Hepatocyte (in vitro differentiated cells): ENCODE measurements at regions not wholly inside any gene's neighbourhood (a gene's known extent, or its start where the extent isn't known, plus 50 kb on each side); places are given as distances from the start of the nearest gene placed in this dataset.

Experiments used
- DNase-seq: peaks from one replicate; pipeline ENCODE4 v3.0.0-alpha.2; 2016; ENCODE audit warnings: low spot score
- H2AFZ ChIP-seq: fragments of 200-600 bp; sonication (generic); 2 replicates; pipeline ENCODE4 v1.6.0; 2016; ENCODE audit warnings: antibody characterized with exemption, mild to moderate bottlenecking
- H3K27ac ChIP-seq: fragments of 200-600 bp; sonication (generic); 2 replicates; pipeline ENCODE4 v1.5.1; 2016; ENCODE audit warnings: mild to moderate bottlenecking
- H3K27me3 ChIP-seq: fragments of 200-600 bp; sonication (generic); 2 replicates; pipeline ENCODE4 v1.6.1; 2016
- H3K36me3 ChIP-seq: fragments of 200-600 bp; sonication (generic); replicated peaks from 2 replicates; pipeline ENCODE4 v1.5.1; 2016; ENCODE audit warnings: low read depth; ENCODE audit not compliant: insufficient read depth
- H3K4me1 ChIP-seq: fragments of 200-600 bp; sonication (generic); 2 replicates; pipeline ENCODE4 v1.5.1; 2016; ENCODE audit warnings: mild to moderate bottlenecking, moderate library complexity; ENCODE audit not compliant: insufficient read depth
- H3K4me2 ChIP-seq: fragments of 200-600 bp; sonication (generic); 2 replicates; pipeline ENCODE4 v1.6.0; 2016
- H3K4me3 ChIP-seq: fragments of 200-600 bp; sonication (generic); 2 replicates; pipeline ENCODE4 v1.5.1; 2016; ENCODE audit warnings: mild to moderate bottlenecking
- H3K79me2 ChIP-seq: fragments of 200-600 bp; sonication (generic); 2 replicates; pipeline ENCODE4 v1.6.0; 2017; ENCODE audit warnings: mild to moderate bottlenecking
- H3K9me2 ChIP-seq: fragments of 200-600 bp; sonication (generic); replicated peaks from 2 replicates; pipeline ENCODE4 v1.6.0; 2017; ENCODE audit warnings: mild to moderate bottlenecking; ENCODE audit not compliant: insufficient read depth
- H3K9me3 ChIP-seq: fragments of 200-600 bp; sonication (generic); 2 replicates; pipeline ENCODE4 v1.5.1; 2016; ENCODE audit warnings: low read depth, mild to moderate bottlenecking
- H4K20me1 ChIP-seq: fragments of 200-600 bp; sonication (generic); 2 replicates; pipeline ENCODE4 v1.6.0; 2016; ENCODE audit warnings: mild to moderate bottlenecking; ENCODE audit not compliant: insufficient read depth, poor library complexity, severe bottlenecking
- EZH2 ChIP-seq: fragments of 200-600 bp; sonication (generic); IDR thresholded peaks from 2 replicates; pipeline ENCODE4 v1.6.1; 2016; ENCODE audit warnings: antibody characterized with exemption, mild to moderate bottlenecking, borderline replicate concordance
- EZH2phosphoT487 ChIP-seq: fragments of 200-600 bp; sonication (generic); IDR thresholded peaks from one replicate; pipeline ENCODE4 v1.6.1; 2018; ENCODE audit warnings: antibody characterized with exemption, mild to moderate bottlenecking, low read depth, moderate library complexity; ENCODE audit not compliant: unreplicated experiment, severe bottlenecking
- WGBS: methylation state at CpG from one replicate; pipeline ENCODE4 v1.1.6; 2016; ENCODE audit warnings: low lambda C conversion rate; ENCODE audit errors: missing lambda C conversion rate; 5-methylcytosine and 5-hydroxymethylcytosine counted together
- TF ChIP-seq, protein P1 (sequence below): fragments of 200-600 bp; sonication (generic); IDR thresholded peaks from 2 replicates; pipeline ENCODE4 v1.5.1; 2016; ENCODE audit warnings: antibody characterized with exemption, mild to moderate bottlenecking; ENCODE audit not compliant: poor library complexity

DNA sequence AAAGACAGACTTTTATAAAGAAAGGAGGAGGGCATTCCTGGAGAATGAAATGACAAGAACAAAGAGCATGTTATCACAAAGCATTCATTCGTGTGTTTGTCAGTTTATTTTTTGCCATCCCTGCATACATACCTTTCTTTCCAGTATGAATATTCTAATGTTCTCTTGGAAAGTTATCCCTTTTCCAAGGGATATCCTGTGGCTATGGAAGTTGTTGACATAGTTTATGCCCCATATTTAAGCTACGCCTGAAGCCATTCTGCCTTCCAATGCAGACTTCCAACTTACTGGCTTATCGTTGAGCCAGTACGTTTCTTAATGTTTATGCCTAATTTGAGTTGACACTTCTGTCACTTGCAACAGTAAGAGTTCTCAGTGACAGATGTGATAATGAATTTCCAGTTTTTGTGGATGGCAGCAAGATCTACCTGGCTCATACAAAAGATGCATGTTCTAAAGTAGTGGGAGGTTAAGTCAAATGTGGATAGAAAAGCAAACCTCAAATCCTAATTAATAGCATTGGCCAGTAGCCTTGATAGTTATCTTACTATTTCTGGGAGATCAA lies 133.3 kb upstream of the ANO3 start:
- Histone ChIP-seq H4K20me1 (no peaks in the 10 kb centered on the region), H3K27me3 (no peaks in the 10 kb centered on the region), H2AFZ (no peak overlapping the region), H3K79me2 (no peaks in the 10 kb centered on the region), H3K9me3 (no peaks in the 10 kb centered on the region), H3K4me1 (peaks cover 5% of the 10 kb centered on the region), H3K36me3 (no peaks in the 10 kb centered on the region), H3K9me2 (no peaks in the 10 kb centered on the region), H3K27ac (no peak overlapping the region), H3K4me3 (no peak overlapping the region), H3K4me2 (no peak overlapping the region)
- 93% methylated on average over 4 of the region's 4 CpGs for WGBS
- TF ChIP-seq EZH2phosphoT487, result no peak
- TF ChIP-seq, protein P1, sequence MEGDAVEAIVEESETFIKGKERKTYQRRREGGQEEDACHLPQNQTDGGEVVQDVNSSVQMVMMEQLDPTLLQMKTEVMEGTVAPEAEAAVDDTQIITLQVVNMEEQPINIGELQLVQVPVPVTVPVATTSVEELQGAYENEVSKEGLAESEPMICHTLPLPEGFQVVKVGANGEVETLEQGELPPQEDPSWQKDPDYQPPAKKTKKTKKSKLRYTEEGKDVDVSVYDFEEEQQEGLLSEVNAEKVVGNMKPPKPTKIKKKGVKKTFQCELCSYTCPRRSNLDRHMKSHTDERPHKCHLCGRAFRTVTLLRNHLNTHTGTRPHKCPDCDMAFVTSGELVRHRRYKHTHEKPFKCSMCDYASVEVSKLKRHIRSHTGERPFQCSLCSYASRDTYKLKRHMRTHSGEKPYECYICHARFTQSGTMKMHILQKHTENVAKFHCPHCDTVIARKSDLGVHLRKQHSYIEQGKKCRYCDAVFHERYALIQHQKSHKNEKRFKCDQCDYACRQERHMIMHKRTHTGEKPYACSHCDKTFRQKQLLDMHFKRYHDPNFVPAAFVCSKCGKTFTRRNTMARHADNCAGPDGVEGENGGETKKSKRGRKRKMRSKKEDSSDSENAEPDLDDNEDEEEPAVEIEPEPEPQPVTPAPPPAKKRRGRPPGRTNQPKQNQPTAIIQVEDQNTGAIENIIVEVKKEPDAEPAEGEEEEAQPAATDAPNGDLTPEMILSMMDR, result no peak
- TF ChIP-seq EZH2, result no peak
- no peak for DNase-seq

DNA sequence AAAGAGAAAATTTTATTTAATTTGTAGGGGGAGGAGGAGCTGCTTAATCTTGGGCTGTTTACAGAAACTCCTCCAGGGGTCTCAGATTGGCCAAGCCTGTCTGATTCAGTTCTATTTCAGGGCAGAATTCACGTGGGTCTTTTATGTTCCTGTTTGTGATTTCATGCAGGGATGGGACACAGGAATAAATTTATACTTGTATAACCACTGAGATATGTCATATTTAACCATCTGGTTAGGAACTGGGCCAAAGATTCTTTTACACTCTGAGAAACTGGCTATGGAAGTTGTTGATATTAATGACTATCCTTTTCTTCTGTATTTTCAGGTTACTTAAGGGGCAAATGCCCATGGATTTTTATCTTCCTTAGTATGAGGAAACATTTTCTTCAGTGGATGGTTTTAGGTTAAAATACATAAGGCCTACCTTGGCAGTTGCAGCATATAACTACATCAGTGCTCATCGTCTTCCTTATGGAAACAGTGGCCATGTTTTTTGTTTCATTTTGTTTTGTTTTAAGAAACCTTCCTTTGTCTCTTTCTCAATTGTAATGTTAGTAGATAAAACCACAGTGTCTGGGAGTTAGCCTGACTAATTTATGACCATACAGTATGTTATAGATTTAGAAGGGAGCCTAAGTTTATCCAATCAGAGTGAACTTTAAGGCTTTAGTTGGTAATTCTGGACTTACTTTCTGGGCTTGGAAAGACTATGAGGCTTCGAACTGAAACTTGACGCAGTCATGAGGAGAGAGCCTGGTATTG lies 132.4 kb upstream of the ANO3 start:
- 82% methylated on average over 4 of the region's 4 CpGs for WGBS

DNA sequence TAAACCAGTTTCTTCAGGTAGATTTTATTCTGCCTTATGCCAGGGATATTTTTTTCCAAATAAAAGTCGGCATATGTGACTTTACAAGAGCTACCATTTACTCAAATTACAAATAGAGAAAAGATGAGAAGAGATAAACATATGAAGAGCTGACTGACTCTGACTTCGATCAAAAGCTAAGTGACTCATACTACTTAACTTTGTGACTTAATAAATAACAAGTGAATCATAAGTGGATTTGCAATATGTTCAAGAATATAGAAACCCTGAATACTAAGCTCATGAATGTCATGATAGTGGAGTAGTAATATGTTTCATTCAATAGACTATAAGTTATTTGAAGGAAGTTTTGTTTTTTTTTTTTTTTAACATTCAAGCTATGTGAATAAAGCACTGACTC lies 130.5 kb upstream of the ANO3 start:
- Histone ChIP-seq H3K36me3 (no peaks in the 10 kb centered on the region), H3K79me2 (no peaks in the 10 kb centered on the region), H4K20me1 (no peaks in the 10 kb centered on the region), H3K27ac (no peak overlapping the region), H3K27me3 (no peaks in the 10 kb centered on the region), H3K9me3 (no peaks in the 10 kb centered on the region), H3K4me3 (no peak overlapping the region), H2AFZ (no peak overlapping the region), H3K4me1 (no peaks in the 10 kb centered on the region), H3K9me2 (no peaks in the 10 kb centered on the region), H3K4me2 (no peak overlapping the region)
- WGBS, result 53% methylated on average over 2 of the region's 2 CpGs
- TF ChIP-seq, protein P1, result no peak
- TF ChIP-seq EZH2 (no peak), EZH2phosphoT487 (no peak)
- DNase-seq, result no peak

More for the DNA sequence above, 132.4 kb upstream of the ANO3 start:
- Histone ChIP-seq H3K79me2 (no peaks in the 10 kb centered on the region), H3K9me3 (no peaks in the 10 kb centered on the region), H3K36me3 (no peaks in the 10 kb centered on the region), H3K9me2 (no peaks in the 10 kb centered on the region), H4K20me1 (no peaks in the 10 kb centered on the region), H3K4me3 (no peak overlapping the region), H3K4me1 (no peaks in the 10 kb centered on the region), H2AFZ (no peak overlapping the region), H3K27ac (no peak overlapping the region), H3K27me3 (no peaks in the 10 kb centered on the region), H3K4me2 (no peak overlapping the region)
- no peak for DNase-seq
- TF ChIP-seq, protein P1, result no peak
- TF ChIP-seq EZH2, result no peak
- no peak for TF ChIP-seq EZH2phosphoT487
